Bone marrow (tissue), 2 donors: ENCODE measurements at regions not wholly inside any gene's neighbourhood (a gene's known extent, or its start where the extent isn't known, plus 50 kb on each side); places are given as distances from the start of the nearest gene placed in this dataset.

Source experiments
- DNase-seq, 2 donors: peaks; one replicate each; lab custom pipeline; 2025; lab: John Stamatoyannopoulos, UW

GRCh38 chr12:39125566-39125965 is 220.2 kb upstream of the CPNE8 start:
- DNase-seq, result no peak

GRCh38 chr12:39124768-39125167 is 219.4 kb upstream of the CPNE8 start:
- DNase-seq, result no peak

- DNase-seq, result no peak
Measured at GRCh38 chr12:39123580-39124253, 218.3 kb upstream of the CPNE8 start.

- DNase-seq, result no peak
Measured at GRCh38 chr12:39122562-39123204, 217.3 kb upstream of the CPNE8 start.

GRCh38 chr12:39116861-39117260 is 211.5 kb upstream of the CPNE8 start:
- DNase-seq, result no peak

GRCh38 chr12:39112064-39112463 is 206.7 kb upstream of the CPNE8 start:
- no peak for DNase-seq

GRCh38 chr12:39105111-39105510 is 199.7 kb upstream of the CPNE8 start:
- DNase-seq, result no peak

GRCh38 chr12:39103552-39104165 is 198.3 kb upstream of the CPNE8 start:
- DNase-seq, result peak in 1 of 2 donors; percentile 10

- DNase-seq, result no peak
Measured at GRCh38 chr12:39102474-39103209, 197.3 kb upstream of the CPNE8 start.

GRCh38 chr12:39095636-39096330 is 190.4 kb upstream of the CPNE8 start:
- DNase-seq, result no peak

GRCh38 chr12:39081910-39082309 is 176.5 kb upstream of the CPNE8 start:
- no peak for DNase-seq

GRCh38 chr12:39077226-39077625 is 171.8 kb upstream of the CPNE8 start:
- no peak for DNase-seq

GRCh38 chr12:39074063-39074462 is 168.7 kb upstream of the CPNE8 start:
- DNase-seq, result no peak

GRCh38 chr12:39072658-39073057 is 167.3 kb upstream of the CPNE8 start:
- DNase-seq, result no peak

- no peak for DNase-seq
Measured at GRCh38 chr12:39071611-39072010, 166.2 kb upstream of the CPNE8 start.

- DNase-seq, result no peak
Measured at GRCh38 chr12:39070775-39071174, 165.4 kb upstream of the CPNE8 start.

- no peak for DNase-seq
Measured at GRCh38 chr12:39065455-39065854, 160.1 kb upstream of the CPNE8 start.

- DNase-seq, result no peak
Measured at GRCh38 chr12:39064708-39065107, 159.3 kb upstream of the CPNE8 start.

GRCh38 chr12:39062266-39062996 is 157.0 kb upstream of the CPNE8 start:
- DNase-seq, result no peak

- no peak for DNase-seq
Measured at GRCh38 chr12:39061576-39061975, 156.2 kb upstream of the CPNE8 start.

GRCh38 chr12:39048395-39048794 is 143.0 kb upstream of the CPNE8 start:
- DNase-seq, result no peak
